Body of pancreas (tissue), 4 donors: ENCODE measurements at regions not wholly inside any gene's neighbourhood (a gene's known extent, or its start where the extent isn't known, plus 50 kb on each side); places are given as distances from the start of the nearest gene placed in this dataset.

ENCODE experiments used
- POLR2A ChIP-seq, 3 donors: fragments of 450-650 bp; IDR thresholded peaks; one replicate each; pipeline ENCODE4 v1.6.1; 2016; ENCODE audit warnings: antibody characterized with exemption in 3 of 3, mild to moderate bottlenecking in 2 of 3
- TF ChIP-seq, protein P1 (sequence below), 7 experiments: fragments of 450-650 bp in 4 of 7; fragments of 200-600 bp in 3 of 7; sonication (generic) in 3 of 7; IDR thresholded peaks; one replicate each; pipeline ENCODE4 v1.5.1; 2016 to 2019; ENCODE audit warnings: antibody characterized with exemption in 7 of 7

DNA sequence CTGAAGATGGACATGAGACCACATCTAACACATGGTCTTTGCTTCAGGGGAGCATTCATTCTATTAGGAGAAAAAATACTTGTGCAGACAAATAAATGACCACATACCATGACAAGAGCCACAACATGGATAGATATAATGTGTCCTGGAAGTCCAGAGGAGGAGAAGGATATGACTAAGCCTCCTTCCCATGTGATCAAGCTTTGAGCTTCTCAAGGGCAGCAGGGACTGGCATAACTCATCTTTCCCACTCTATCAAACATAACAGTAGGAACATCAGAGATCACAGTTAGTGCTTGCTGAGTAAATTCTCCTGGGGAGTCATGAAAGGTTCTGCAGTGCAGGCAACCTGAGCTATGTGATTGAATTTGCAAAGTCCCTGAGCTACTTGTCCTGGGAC, 86.0 kb upstream of the LPP start:
- TF ChIP-seq, protein P1, sequence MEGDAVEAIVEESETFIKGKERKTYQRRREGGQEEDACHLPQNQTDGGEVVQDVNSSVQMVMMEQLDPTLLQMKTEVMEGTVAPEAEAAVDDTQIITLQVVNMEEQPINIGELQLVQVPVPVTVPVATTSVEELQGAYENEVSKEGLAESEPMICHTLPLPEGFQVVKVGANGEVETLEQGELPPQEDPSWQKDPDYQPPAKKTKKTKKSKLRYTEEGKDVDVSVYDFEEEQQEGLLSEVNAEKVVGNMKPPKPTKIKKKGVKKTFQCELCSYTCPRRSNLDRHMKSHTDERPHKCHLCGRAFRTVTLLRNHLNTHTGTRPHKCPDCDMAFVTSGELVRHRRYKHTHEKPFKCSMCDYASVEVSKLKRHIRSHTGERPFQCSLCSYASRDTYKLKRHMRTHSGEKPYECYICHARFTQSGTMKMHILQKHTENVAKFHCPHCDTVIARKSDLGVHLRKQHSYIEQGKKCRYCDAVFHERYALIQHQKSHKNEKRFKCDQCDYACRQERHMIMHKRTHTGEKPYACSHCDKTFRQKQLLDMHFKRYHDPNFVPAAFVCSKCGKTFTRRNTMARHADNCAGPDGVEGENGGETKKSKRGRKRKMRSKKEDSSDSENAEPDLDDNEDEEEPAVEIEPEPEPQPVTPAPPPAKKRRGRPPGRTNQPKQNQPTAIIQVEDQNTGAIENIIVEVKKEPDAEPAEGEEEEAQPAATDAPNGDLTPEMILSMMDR (IDR thresholded peaks at IDR 0.05), result no peak
- TF ChIP-seq POLR2A (IDR thresholded peaks at IDR 0.05), result no peak
